Activated T-helper 2 cell treated with anti-CD3 and anti-CD28 coated beads, Interferon-gamma antibody, Interleukin-2, Interleukin-4, amounts not matched to agents 10 μg/mL and 5 μg/mL and 100 μg/mL, durations not matched to agents 14 hours and 24 hours and 36 hours (primary cell): ENCODE measurements at regions not wholly inside any gene's neighbourhood (a gene's known extent, or its start where the extent isn't known, plus 50 kb on each side); places are given as distances from the start of the nearest gene placed in this dataset.
A peak's percentile ranks its signal among the peaks of the same experiment; 100 is the strongest.

ENCODE experiments used
- DNase-seq: peaks from one replicate; pipeline ENCODE4 v3.0.0; 2021; ENCODE audit warnings: low spot score
- H3K27ac Mint-ChIP-seq: one replicate; pipeline ENCODE4 v1.8.0; 2021; ENCODE audit warnings: mixed read lengths
- H3K27me3 Mint-ChIP-seq: one replicate; pipeline ENCODE4 v1.8.0; 2021; ENCODE audit warnings: low read depth, mixed read lengths
- H3K36me3 Mint-ChIP-seq: one replicate; pipeline ENCODE4 v1.8.0; 2021; ENCODE audit warnings: low read depth, mixed read lengths
- H3K4me1 Mint-ChIP-seq: one replicate; pipeline ENCODE4 v1.8.0; 2021; ENCODE audit warnings: low read depth, mixed read lengths
- H3K4me3 Mint-ChIP-seq: one replicate; pipeline ENCODE4 v1.8.0; 2021; ENCODE audit warnings: low read depth, mild to moderate bottlenecking, moderate library complexity, mixed read lengths
- H3K9me3 Mint-ChIP-seq: one replicate; pipeline ENCODE4 v1.8.0; 2021; ENCODE audit warnings: mixed read lengths
- intact Hi-C: fragments of 100-400 bp; cut with micrococcal nuclease; formaldehyde crosslinking; loops from one replicate; pipeline ENCODE4 v1.15.1; 2023

- peaks cover 7% of the 10 kb centered on the region for H3K27me3 Mint-ChIP-seq
- intact Hi-C loops = loop anchor here (2.0 kb wide), 1 partner anchor 197 kb away; no protein-coding TSS in a partner anchor
- H3K4me3 Mint-ChIP-seq = no peak overlapping the region
- H3K27ac Mint-ChIP-seq = peak overlapping the region; percentile 55
- H3K4me1 Mint-ChIP-seq = peaks cover 22% of the 10 kb centered on the region
- H3K9me3 Mint-ChIP-seq = no peaks in the 10 kb centered on the region
- no peaks in the 10 kb centered on the region for H3K36me3 Mint-ChIP-seq
- DNase-seq = no peak
Observed at GRCh38 chr7:142611566-142612236, 137.6 kb upstream of the PRSS1 start.

- Mint-ChIP-seq H3K4me3 (no peak overlapping the region), H3K27me3 (peaks cover 9% of the 10 kb centered on the region), H3K36me3 (no peaks in the 10 kb centered on the region), H3K4me1 (peaks cover 25% of the 10 kb centered on the region), H3K27ac (peak overlapping the region; percentile 78), H3K9me3 (no peaks in the 10 kb centered on the region)
- no peak for DNase-seq
- intact Hi-C loops = no loop called here
Observed at GRCh38 chr7:142608630-142609428, 140.4 kb upstream of the PRSS1 start.

- intact Hi-C loops = no loop called here
- Mint-ChIP-seq H3K36me3 (no peaks in the 10 kb centered on the region), H3K27me3 (peaks cover 16% of the 10 kb centered on the region), H3K27ac (no peak overlapping the region), H3K9me3 (no peaks in the 10 kb centered on the region), H3K4me1 (peaks cover 23% of the 10 kb centered on the region), H3K4me3 (no peak overlapping the region)
- DNase-seq = no peak
Observed at GRCh38 chr7:142607351-142607750, 141.9 kb upstream of the PRSS1 start.

GRCh38 chr7:142606081-142606480 is 143.2 kb upstream of the PRSS1 start:
- no peak for DNase-seq
- Mint-ChIP-seq H3K27ac (no peak overlapping the region), H3K4me3 (no peak overlapping the region), H3K4me1 (peaks cover 23% of the 10 kb centered on the region), H3K27me3 (peaks cover 25% of the 10 kb centered on the region), H3K36me3 (no peaks in the 10 kb centered on the region), H3K9me3 (no peaks in the 10 kb centered on the region)
- intact Hi-C loops = no loop called here

- Mint-ChIP-seq H3K36me3 (no peaks in the 10 kb centered on the region), H3K27me3 (peaks cover 29% of the 10 kb centered on the region), H3K4me3 (no peak overlapping the region), H3K4me1 (peaks cover 13% of the 10 kb centered on the region), H3K9me3 (no peaks in the 10 kb centered on the region), H3K27ac (no peak overlapping the region)
- no peak for DNase-seq
- intact Hi-C loops = loop anchor here (1.0 to 5.0 kb wide), 3 partner anchors 69 to 403 kb away; no protein-coding TSS in a partner anchor
Observed at GRCh38 chr7:142604671-142605070, 144.6 kb upstream of the PRSS1 start.

- Mint-ChIP-seq H3K27me3 (peaks cover 26% of the 10 kb centered on the region), H3K4me1 (peaks cover 9% of the 10 kb centered on the region), H3K27ac (no peak overlapping the region), H3K9me3 (no peaks in the 10 kb centered on the region), H3K36me3 (no peaks in the 10 kb centered on the region), H3K4me3 (no peak overlapping the region)
- intact Hi-C loops = loop anchor here (1.0 to 5.0 kb wide), 3 partner anchors 69 to 403 kb away; no protein-coding TSS in a partner anchor
- peak; percentile 22 for DNase-seq
Observed at GRCh38 chr7:142603870-142604448, 145.3 kb upstream of the PRSS1 start.

GRCh38 chr7:142602756-142603155 is 146.5 kb upstream of the PRSS1 start:
- peaks cover 26% of the 10 kb centered on the region for H3K27me3 Mint-ChIP-seq
- no peak for DNase-seq
- no peak overlapping the region for H3K4me3 Mint-ChIP-seq
- no peaks in the 10 kb centered on the region for H3K9me3 Mint-ChIP-seq
- no peaks in the 10 kb centered on the region for H3K36me3 Mint-ChIP-seq
- H3K4me1 Mint-ChIP-seq = peaks cover 7% of the 10 kb centered on the region
- intact Hi-C loops = loop anchor here (5.0 kb wide), 1 partner anchor 405 kb away; no protein-coding TSS in a partner anchor
- no peak overlapping the region for H3K27ac Mint-ChIP-seq

- H3K4me1 Mint-ChIP-seq = peaks cover 7% of the 10 kb centered on the region
- intact Hi-C loops = loop anchor here (5.0 kb wide), 1 partner anchor 405 kb away; no protein-coding TSS in a partner anchor
- no peak for DNase-seq
- H3K36me3 Mint-ChIP-seq = no peaks in the 10 kb centered on the region
- no peak overlapping the region for H3K27ac Mint-ChIP-seq
- H3K27me3 Mint-ChIP-seq = peaks cover 26% of the 10 kb centered on the region
- no peaks in the 10 kb centered on the region for H3K9me3 Mint-ChIP-seq
- no peak overlapping the region for H3K4me3 Mint-ChIP-seq
Observed at GRCh38 chr7:142602183-142602582, 147.1 kb upstream of the PRSS1 start.

GRCh38 chr7:142598297-142598696 is 151.0 kb upstream of the PRSS1 start:
- Mint-ChIP-seq H3K36me3 (no peaks in the 10 kb centered on the region), H3K27ac (no peak overlapping the region), H3K9me3 (no peaks in the 10 kb centered on the region), H3K27me3 (peaks cover 29% of the 10 kb centered on the region), H3K4me3 (no peak overlapping the region), H3K4me1 (no peaks in the 10 kb centered on the region)
- intact Hi-C loops = no loop called here
- no peak for DNase-seq

GRCh38 chr7:142597547-142597946 is 151.7 kb upstream of the PRSS1 start:
- Mint-ChIP-seq H3K4me3 (no peak overlapping the region), H3K27me3 (peaks cover 25% of the 10 kb centered on the region), H3K36me3 (no peaks in the 10 kb centered on the region), H3K4me1 (no peaks in the 10 kb centered on the region), H3K9me3 (no peaks in the 10 kb centered on the region), H3K27ac (no peak overlapping the region)
- intact Hi-C loops = no loop called here
- no peak for DNase-seq

GRCh38 chr7:142595816-142596516 is 153.3 kb upstream of the PRSS1 start:
- no peak for DNase-seq
- Mint-ChIP-seq H3K27me3 (peaks cover 14% of the 10 kb centered on the region), H3K9me3 (no peaks in the 10 kb centered on the region), H3K4me1 (no peaks in the 10 kb centered on the region), H3K36me3 (no peaks in the 10 kb centered on the region), H3K4me3 (no peak overlapping the region), H3K27ac (no peak overlapping the region)
- intact Hi-C loops = no loop called here

GRCh38 chr7:142594078-142594477 is 155.2 kb upstream of the PRSS1 start:
- intact Hi-C loops = no loop called here
- Mint-ChIP-seq H3K27me3 (peaks cover 10% of the 10 kb centered on the region), H3K36me3 (no peaks in the 10 kb centered on the region), H3K4me3 (no peak overlapping the region), H3K27ac (no peak overlapping the region), H3K4me1 (no peaks in the 10 kb centered on the region), H3K9me3 (no peaks in the 10 kb centered on the region)
- DNase-seq = no peak
